HG03432 (cell line): ENCODE measurements at regions not wholly inside any gene's neighbourhood (a gene's known extent, or its start where the extent isn't known, plus 50 kb on each side); places are given as distances from the start of the nearest gene placed in this dataset.
"Not testable (repeated sequence)": the region's sequence is repeated elsewhere in the genome, so short reads cannot be mapped to it uniquely, and the experiment has no call there.

Source experiments
- ATAC-seq: cut with Tn5 transposase; IDR thresholded peaks from one replicate; pipeline ENCODE4 v1.9.1; 2021; ENCODE audit warnings: mild to moderate bottlenecking, moderate library complexity; ENCODE audit not compliant: unreplicated experiment

GRCh38 chr14:23895053-23895419 is 58.5 kb upstream of the DHRS4 start:
- ATAC-seq = no peak

- no peak for ATAC-seq
Measured at GRCh38 chr14:23895480-23895879, 58.1 kb upstream of the DHRS4 start.

- no peak for ATAC-seq
Measured at GRCh38 chr14:23896609-23897153, 56.9 kb upstream of the DHRS4 start.

- not testable (repeated sequence) for ATAC-seq
Measured at GRCh38 chr14:23897291-23897690, 56.3 kb upstream of the DHRS4 start.

GRCh38 chr14:23898359-23898758 is 55.2 kb upstream of the DHRS4 start:
- not testable (repeated sequence) for ATAC-seq

GRCh38 chr14:23899788-23900187 is 53.8 kb upstream of the DHRS4 start:
- ATAC-seq = no peak

- ATAC-seq = no peak
Measured at GRCh38 chr14:23903442-23903841, 50.1 kb upstream of the DHRS4 start.
